NCI-H1105 (cell line): ENCODE measurements at regions not wholly inside any gene's neighbourhood (a gene's known extent, or its start where the extent isn't known, plus 50 kb on each side); places are given as distances from the start of the nearest gene placed in this dataset.

Experiments used
- DNase-seq: peaks from one replicate; lab custom pipeline; 2025; lab: John Stamatoyannopoulos, UW

- DNase-seq: no peak
Observed at GRCh38 chr10:24119896-24120295, 89.0 kb upstream of the KIAA1217 start.

- no peak for DNase-seq
Observed at GRCh38 chr10:24120646-24121045, 88.3 kb upstream of the KIAA1217 start.

DNA sequence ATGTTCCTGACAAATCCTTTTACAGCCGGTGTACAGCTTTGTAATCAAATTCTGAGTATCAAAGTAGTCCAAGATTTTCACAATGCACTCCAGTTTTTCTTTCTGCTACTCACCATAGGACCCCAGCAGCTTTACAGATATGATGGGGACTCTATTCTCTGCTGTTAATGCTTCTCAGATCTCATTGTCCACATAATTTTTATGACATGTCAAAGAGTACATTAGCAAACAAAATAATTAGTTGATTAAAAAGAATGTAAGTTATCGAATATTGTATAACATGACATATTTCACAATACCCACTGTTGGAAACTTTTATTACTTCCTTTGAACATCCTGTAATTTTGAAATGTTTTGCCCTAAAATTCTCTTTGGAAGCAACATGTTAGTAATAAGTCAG lies 81.4 kb upstream of the KIAA1217 start:
- DNase-seq: no peak

- DNase-seq: no peak
Observed at GRCh38 chr10:24128066-24128730, 80.7 kb upstream of the KIAA1217 start.

DNA sequence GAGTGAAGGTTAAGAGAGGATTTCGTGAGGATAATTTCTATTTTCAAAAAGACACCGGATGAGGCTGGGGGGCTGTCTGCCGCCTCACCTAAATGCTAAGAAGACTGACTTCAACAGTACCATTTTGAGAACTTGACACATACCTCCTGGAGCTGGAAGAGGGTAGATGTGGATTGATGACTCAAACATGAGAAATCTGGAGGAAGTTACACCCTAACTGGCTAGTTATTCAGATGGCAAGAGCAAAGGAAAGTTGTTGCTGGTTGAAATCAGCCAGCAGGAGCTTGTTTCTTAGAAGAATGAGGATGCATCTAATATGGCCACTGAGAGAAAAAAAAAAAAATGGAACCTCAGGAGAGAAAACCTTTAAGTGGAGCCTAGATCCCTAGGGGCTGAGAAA lies 76.2 kb upstream of the KIAA1217 start:
- no peak for DNase-seq

DNA sequence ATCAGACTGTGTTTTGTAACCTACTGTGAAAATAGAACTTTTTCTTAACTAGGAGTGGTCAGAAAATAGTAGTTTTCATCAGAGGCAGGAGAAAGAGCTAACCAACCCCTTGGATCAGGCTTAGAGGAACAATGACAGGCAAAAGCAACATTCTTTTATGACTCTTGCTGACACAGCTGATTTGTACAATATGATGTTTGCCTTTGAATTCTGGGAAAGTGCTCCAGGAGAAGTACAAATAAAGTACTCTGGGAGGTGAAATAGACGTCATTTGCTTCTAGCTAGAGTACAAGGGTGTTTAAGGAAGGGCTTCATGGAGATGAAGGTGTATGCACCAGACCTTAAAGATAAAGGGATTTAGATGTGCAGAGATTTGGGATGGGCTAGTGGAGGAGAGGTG lies 75.1 kb upstream of the KIAA1217 start:
- no peak for DNase-seq

DNA sequence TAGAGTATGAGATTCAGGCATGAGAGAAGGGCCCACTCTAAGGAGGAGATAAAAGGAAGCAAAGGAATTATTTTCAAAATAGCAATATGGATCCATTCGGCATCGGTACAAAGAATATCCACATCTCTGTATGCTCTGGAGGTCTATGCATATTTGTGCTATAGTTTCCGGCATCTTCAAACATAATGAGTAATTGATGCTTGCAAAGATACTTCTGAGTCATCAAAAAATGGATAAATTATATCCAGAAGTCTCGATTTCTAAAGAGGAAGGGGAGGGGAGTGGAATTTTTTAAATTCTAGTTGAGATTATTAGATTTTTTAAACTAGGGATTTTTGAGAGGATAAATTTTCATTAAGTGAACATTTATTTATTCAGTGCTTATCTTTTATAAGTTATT lies 72.9 kb upstream of the KIAA1217 start:
- no peak for DNase-seq

DNA sequence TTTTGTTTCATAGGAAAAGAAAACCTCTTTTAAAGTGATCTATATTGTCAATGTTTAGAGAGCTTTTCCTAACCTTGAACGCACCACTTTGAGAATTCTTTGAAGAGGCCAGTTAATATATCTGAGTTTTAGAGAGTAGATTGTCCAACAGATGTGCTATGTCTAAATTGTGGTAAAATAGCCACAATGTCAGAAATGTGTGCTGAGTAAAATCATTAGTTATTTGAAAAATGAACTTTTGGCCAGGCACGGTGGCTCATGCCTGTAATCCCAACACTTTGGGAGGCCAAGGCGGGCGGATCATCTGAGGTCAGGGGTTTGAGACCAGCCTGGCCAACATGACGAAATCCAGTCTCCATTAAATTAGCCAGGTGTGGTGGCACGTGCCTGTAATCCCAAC lies 61.6 kb upstream of the KIAA1217 start:
- no peak for DNase-seq

DNA sequence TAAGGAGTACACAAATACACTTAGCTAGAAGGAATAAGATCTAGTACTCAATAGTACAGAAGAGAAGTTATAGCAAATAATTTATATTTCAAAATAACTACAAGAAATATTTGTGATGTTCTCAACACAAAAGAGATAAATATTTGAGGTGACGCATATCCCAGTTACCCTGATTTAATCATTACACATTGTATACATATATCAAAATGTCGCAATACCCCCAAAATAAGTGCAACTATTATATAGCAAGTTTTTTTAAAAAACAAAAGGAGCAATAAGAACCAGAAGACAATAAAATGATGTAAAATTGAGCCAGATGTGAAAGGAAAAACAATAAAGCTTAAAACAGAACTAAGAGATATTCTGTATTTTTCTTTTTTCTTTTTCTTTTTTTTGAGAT lies 59.3 kb upstream of the KIAA1217 start:
- no peak for DNase-seq

DNA sequence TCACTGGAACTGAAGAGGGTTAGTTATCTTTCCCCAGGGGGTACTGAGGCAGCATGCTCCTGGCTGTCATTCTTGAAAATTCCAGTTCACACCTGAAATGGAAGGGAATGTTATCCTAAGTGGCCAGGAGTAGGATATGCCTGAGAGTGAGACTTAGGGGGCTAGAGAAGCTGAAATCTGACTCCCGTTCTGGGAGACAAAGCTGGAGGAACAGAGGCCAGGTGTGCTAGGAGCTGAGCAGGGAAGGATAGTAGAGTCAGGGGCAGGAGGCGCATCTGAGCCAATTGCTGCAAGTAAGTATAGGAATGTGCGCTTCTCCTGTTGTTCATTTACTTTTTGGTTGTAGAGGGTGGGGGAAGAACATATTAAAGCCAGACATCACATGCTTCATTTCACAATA lies 58.1 kb upstream of the KIAA1217 start:
- no peak for DNase-seq

GRCh38 chr10:24152270-24152669 lies 56.7 kb upstream of the KIAA1217 start:
- no peak for DNase-seq

DNA sequence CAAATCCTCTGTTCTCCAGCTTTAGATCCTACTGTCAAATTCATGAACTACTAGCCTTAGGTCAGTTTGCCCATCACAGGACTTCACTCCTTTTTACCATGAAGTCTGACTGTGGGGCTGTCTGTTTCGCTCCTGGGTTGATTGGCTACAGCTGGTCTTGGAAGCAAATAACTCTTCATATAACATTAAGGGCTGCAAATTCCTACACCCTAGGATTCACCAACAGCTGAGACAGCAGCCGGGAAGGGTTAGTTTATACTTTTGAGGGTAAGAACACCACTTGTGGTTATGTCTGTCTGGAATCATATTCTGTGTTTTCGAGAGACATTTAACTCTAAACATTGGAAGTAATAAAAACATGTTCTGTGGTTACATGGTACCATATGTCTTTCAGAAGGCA lies 55.9 kb upstream of the KIAA1217 start:
- no peak for DNase-seq

GRCh38 chr10:24153537-24153936 lies 55.4 kb upstream of the KIAA1217 start:
- no peak for DNase-seq

DNA sequence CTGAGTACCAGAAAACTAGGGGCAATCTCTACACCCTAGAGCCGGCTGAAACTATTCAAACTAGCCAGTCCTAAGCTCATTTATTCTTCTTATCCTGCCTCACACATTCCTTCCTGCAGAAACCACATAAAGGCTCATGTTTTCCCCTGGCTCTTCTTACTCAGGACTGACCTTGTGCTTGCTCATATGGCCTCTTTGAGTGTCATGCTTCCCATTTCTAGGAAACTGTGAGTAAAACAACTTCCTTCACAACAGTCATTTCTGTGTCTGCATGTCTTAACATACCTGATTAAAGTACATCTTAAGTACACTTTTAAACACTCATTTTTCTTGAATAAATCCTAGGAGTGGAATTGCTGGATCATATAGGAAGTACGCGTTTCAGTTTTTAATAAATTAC lies 52.3 kb upstream of the KIAA1217 start:
- DNase-seq: no peak

- no peak for DNase-seq
Observed at GRCh38 chr10:24157567-24157966, 51.4 kb upstream of the KIAA1217 start.
